H9 (cell line): ENCODE measurements at regions not wholly inside any gene's neighbourhood (a gene's known extent, or its start where the extent isn't known, plus 50 kb on each side); places are given as distances from the start of the nearest gene placed in this dataset.

Experiments used
- DNase-seq: peaks from one replicate; pipeline ENCODE4 v3.0.0-alpha.2; 2017
- H2AFZ ChIP-seq: one replicate; pipeline ENCODE4 v1.6.1; 2013; ENCODE audit warnings: mild to moderate bottlenecking, low read length, control low read depth, moderate library complexity
- H2AK5ac ChIP-seq: 2 replicates; pipeline ENCODE4 v1.6.1; 2013; ENCODE audit warnings: low read length, control low read depth, mixed read lengths; ENCODE audit not compliant: insufficient read length
- H2BK120ac ChIP-seq: one replicate; pipeline ENCODE4 v1.6.1; 2013; ENCODE audit warnings: low read depth, mild to moderate bottlenecking, low read length, control low read depth, inconsistent platforms; ENCODE audit not compliant: poor library complexity, severe bottlenecking
- H2BK12ac ChIP-seq: 2 replicates; pipeline ENCODE4 v1.6.1; 2013; ENCODE audit warnings: low read length, control low read depth, mixed read lengths, low read depth; ENCODE audit not compliant: insufficient read length
- H2BK15ac ChIP-seq: 2 replicates; pipeline ENCODE4 v1.6.1; 2013; ENCODE audit warnings: low read depth, low read length, control low read depth
- H2BK20ac ChIP-seq: one replicate; pipeline ENCODE4 v1.6.1; 2013; ENCODE audit warnings: low read depth, mild to moderate bottlenecking, low read length, control low read depth, inconsistent platforms; ENCODE audit not compliant: poor library complexity, severe bottlenecking
- H2BK5ac ChIP-seq: 2 replicates; pipeline ENCODE4 v1.6.1; 2013; ENCODE audit warnings: low read length, control low read depth, mixed read lengths; ENCODE audit not compliant: insufficient read length
- H3K14ac ChIP-seq: 2 replicates; pipeline ENCODE4 v1.6.1; 2013; ENCODE audit warnings: low read length, control low read depth; ENCODE audit not compliant: insufficient read depth
- H3K18ac ChIP-seq: 2 replicates; pipeline ENCODE4 v1.6.1; 2013; ENCODE audit warnings: low read depth, mild to moderate bottlenecking, mixed read lengths, low read length, control low read depth; ENCODE audit not compliant: insufficient read length
- H3K23ac ChIP-seq: 2 replicates; pipeline ENCODE4 v1.6.1; 2013; ENCODE audit warnings: low read length, control low read depth, mixed read lengths, low read depth; ENCODE audit not compliant: insufficient read length
- H3K23me2 ChIP-seq: 2 replicates; pipeline ENCODE4 v1.6.1; 2013; ENCODE audit warnings: low read depth, mild to moderate bottlenecking, mixed read lengths, low read length, control low read depth; ENCODE audit not compliant: insufficient read length, poor library complexity, severe bottlenecking
- H3K27ac ChIP-seq: 2 replicates; pipeline ENCODE4 v1.5.1; 2013; ENCODE audit warnings: low read length, control low read depth, mixed read lengths, low read depth; ENCODE audit not compliant: insufficient read length
- H3K27me3 ChIP-seq: 2 replicates; pipeline ENCODE4 v1.6.1; 2013; ENCODE audit warnings: low read length, control low read depth, inconsistent platforms; ENCODE audit not compliant: insufficient read depth
- H3K4ac ChIP-seq: 2 replicates; pipeline ENCODE4 v1.6.1; 2013; ENCODE audit warnings: low read depth, mild to moderate bottlenecking, control low read depth, inconsistent platforms, low read length, moderate library complexity
- H3K4me1 ChIP-seq: 2 replicates; pipeline ENCODE4 v1.6.1; 2013; ENCODE audit warnings: low read length, control low read depth, inconsistent platforms; ENCODE audit not compliant: insufficient read depth
- H3K4me2 ChIP-seq: 2 replicates; pipeline ENCODE4 v1.6.1; 2013; ENCODE audit warnings: low read length, control low read depth, mixed read lengths; ENCODE audit not compliant: insufficient read length, insufficient read depth
- H3K56ac ChIP-seq: 2 replicates; pipeline ENCODE4 v1.6.1; 2013; ENCODE audit warnings: low read depth, mild to moderate bottlenecking, mixed read lengths, low read length, control low read depth; ENCODE audit not compliant: insufficient read length
- H3K79me1 ChIP-seq: 2 replicates; pipeline ENCODE4 v1.6.1; 2013; ENCODE audit warnings: low read depth, mild to moderate bottlenecking, moderate library complexity, low read length, control low read depth, inconsistent platforms; ENCODE audit not compliant: insufficient read depth, poor library complexity, severe bottlenecking
- H3K79me2 ChIP-seq: 2 replicates; pipeline ENCODE4 v1.6.1; 2013; ENCODE audit warnings: low read length, control low read depth, inconsistent platforms; ENCODE audit not compliant: insufficient read depth
- H3K9ac ChIP-seq: 2 replicates; pipeline ENCODE4 v1.6.1; 2013; ENCODE audit warnings: low read length, control low read depth, mixed read lengths; ENCODE audit not compliant: insufficient read length; ENCODE audit errors: extremely low read depth
- H3K9me3 ChIP-seq: one replicate; pipeline ENCODE4 v1.6.1; 2013; ENCODE audit warnings: low read depth, low read length, inconsistent platforms; ENCODE audit not compliant: control insufficient read depth
- H3T11ph ChIP-seq: one replicate; pipeline ENCODE4 v1.6.1; 2013; ENCODE audit warnings: mild to moderate bottlenecking, low read length, control low read depth, inconsistent platforms
- H4K20me1 ChIP-seq: one replicate; pipeline ENCODE4 v1.6.1; 2013; ENCODE audit not compliant: control insufficient read depth, insufficient read length, insufficient read depth
- H4K5ac ChIP-seq: 2 replicates; pipeline ENCODE4 v1.6.1; 2013; ENCODE audit warnings: low read depth, mild to moderate bottlenecking, mixed read lengths, low read length, control low read depth; ENCODE audit not compliant: insufficient read length
- H4K8ac ChIP-seq: replicated peaks from 2 replicates; pipeline ENCODE4 v1.6.1; 2013; ENCODE audit warnings: low read length, control low read depth, mixed read lengths, low read depth; ENCODE audit not compliant: insufficient read length
- H4K91ac ChIP-seq: 2 replicates; pipeline ENCODE4 v1.6.1; 2013; ENCODE audit warnings: low read depth, mild to moderate bottlenecking, moderate library complexity, mixed read lengths, low read length, control low read depth; ENCODE audit not compliant: insufficient read length
- H3K27ac Mint-ChIP-seq, 3 experiments: 2 replicates in 2 of 3; 3 replicates in 1 of 3; pipeline ENCODE4 v1.8.0; 2020 to 2021; ENCODE audit warnings: mixed read lengths in 3 of 3, mild to moderate bottlenecking in 1 of 3, moderate library complexity in 1 of 3
- H3K27me3 Mint-ChIP-seq: 2 replicates; pipeline ENCODE4 v1.8.0; 2021; ENCODE audit warnings: low read depth, mild to moderate bottlenecking, moderate library complexity, mixed read lengths
- H3K36me3 Mint-ChIP-seq, 3 experiments: 2 replicates in 2 of 3; 3 replicates in 1 of 3; pipeline ENCODE4 v1.8.0; 2020 to 2021; ENCODE audit warnings: low read depth in 3 of 3, mixed read lengths in 3 of 3; ENCODE audit not compliant: insufficient read depth in 1 of 3
- H3K4me1 Mint-ChIP-seq, 2 experiments: 2 replicates each; pipeline ENCODE4 v1.8.0; 2020; ENCODE audit warnings: mixed read lengths in 2 of 2
- H3K4me3 Mint-ChIP-seq, 2 experiments: 2 replicates in 1 of 2; 3 replicates in 1 of 2; pipeline ENCODE4 v1.8.0; 2020 to 2021; ENCODE audit warnings: mild to moderate bottlenecking in 2 of 2, mixed read lengths in 2 of 2, moderate library complexity in 1 of 2
- H3K9me3 Mint-ChIP-seq, 2 experiments: 2 replicates in 1 of 2; 3 replicates in 1 of 2; pipeline ENCODE4 v1.8.0; 2020; ENCODE audit warnings: mild to moderate bottlenecking in 2 of 2, mixed read lengths in 2 of 2, moderate library complexity in 1 of 2
- WGBS: extraction: QIAGEN DNeasy Blood & Tissue Kit; methylation state at CpG from one replicate; pipeline ENCODE4 v1.1.7; 2013; ENCODE audit warnings: missing lambda C conversion rate, low lambda C conversion rate, mixed read lengths; ENCODE audit not compliant: insufficient read length; ENCODE audit errors: extremely low coverage; 5-methylcytosine and 5-hydroxymethylcytosine counted together
- TF ChIP-seq, protein P1 (sequence below): fragments of 200-600 bp; sonication (generic); conservative IDR thresholded peaks from 3 replicates; pipeline ENCODE4 v1.8.0; 2021; ENCODE audit warnings: antibody characterized with exemption, mild to moderate bottlenecking

DNA sequence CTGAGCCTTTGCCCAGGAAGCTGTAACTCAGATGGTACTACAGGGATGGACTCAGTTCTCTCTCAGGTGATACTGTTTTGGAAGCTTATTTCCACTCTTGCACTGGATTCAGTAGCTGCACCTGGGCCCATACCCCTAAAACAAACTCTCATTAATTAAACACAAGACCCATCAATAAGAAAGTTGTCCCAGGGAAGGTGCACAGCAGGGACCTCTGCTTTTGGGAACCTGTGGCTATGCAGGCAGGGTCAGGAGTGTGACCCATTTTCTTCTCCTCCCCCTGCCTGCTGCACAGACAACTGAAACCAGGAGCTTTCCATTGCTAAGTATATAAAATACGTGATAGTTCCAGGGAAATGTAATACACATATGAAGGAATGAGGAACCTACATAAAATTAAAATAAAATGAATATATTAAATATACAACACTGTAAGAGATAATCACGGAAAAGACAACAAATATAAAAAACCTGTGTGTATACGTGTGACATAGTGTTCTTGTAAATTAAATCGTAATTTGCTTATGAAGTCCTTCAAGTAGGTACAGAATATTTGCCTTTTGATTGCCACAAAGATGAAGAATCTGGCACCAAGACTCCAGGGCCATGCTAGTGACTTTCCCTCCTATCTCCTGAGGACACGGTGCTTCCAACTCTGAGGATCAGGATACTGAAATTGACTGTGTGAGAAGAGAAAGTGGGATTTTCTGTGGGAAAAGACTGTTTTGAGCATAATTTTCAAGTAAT is 101.6 kb upstream of the GOLGA6L6 start:
- Mint-ChIP-seq H3K27me3 (no peaks in the 10 kb centered on the region; the same call in 1 of the 2 replicates), H3K4me3 (no peak overlapping the region), H3K9me3 (peaks cover 4% of the 10 kb centered on the region in 2 experiments), H3K4me1 (no peaks in the 10 kb centered on the region), H3K36me3 (peaks cover 12 to 20% (median 17%) of the 10 kb centered on the region in 3 experiments; a peak in 6 of 7 replicates), H3K27ac (no peak overlapping the region)
- Histone ChIP-seq H3K23ac (no peak overlapping the region), H4K91ac (no peak overlapping the region), H2BK5ac (no peak overlapping the region), H2BK15ac (no peak overlapping the region), H3K23me2 (no peaks in the 10 kb centered on the region), H3K9ac (no peak overlapping the region), H3K4me1 (no peaks in the 10 kb centered on the region), H2BK120ac (no peak overlapping the region), H2AK5ac (no peak overlapping the region), H3K18ac (no peak overlapping the region), H3K4me2 (no peak overlapping the region), H3K79me2 (no peaks in the 10 kb centered on the region), H3K4ac (no peak overlapping the region), H3K27ac (no peak overlapping the region), H3T11ph (no peak overlapping the region), H2AFZ (no peak overlapping the region), H2BK20ac (no peak overlapping the region), H3K9me3 (peaks cover 64% of the 10 kb centered on the region), H3K14ac (no peak overlapping the region), H4K5ac (no peak overlapping the region), H4K8ac (no peak overlapping the region), H3K56ac (no peak overlapping the region), H3K27me3 (no peaks in the 10 kb centered on the region), H4K20me1 (no peaks in the 10 kb centered on the region), H3K79me1 (no peaks in the 10 kb centered on the region), H2BK12ac (no peak overlapping the region)
- no peak for DNase-seq
- TF ChIP-seq, protein P1, sequence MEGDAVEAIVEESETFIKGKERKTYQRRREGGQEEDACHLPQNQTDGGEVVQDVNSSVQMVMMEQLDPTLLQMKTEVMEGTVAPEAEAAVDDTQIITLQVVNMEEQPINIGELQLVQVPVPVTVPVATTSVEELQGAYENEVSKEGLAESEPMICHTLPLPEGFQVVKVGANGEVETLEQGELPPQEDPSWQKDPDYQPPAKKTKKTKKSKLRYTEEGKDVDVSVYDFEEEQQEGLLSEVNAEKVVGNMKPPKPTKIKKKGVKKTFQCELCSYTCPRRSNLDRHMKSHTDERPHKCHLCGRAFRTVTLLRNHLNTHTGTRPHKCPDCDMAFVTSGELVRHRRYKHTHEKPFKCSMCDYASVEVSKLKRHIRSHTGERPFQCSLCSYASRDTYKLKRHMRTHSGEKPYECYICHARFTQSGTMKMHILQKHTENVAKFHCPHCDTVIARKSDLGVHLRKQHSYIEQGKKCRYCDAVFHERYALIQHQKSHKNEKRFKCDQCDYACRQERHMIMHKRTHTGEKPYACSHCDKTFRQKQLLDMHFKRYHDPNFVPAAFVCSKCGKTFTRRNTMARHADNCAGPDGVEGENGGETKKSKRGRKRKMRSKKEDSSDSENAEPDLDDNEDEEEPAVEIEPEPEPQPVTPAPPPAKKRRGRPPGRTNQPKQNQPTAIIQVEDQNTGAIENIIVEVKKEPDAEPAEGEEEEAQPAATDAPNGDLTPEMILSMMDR: no peak
- no CpG with 5 or more reads among the region's 5 CpGs for WGBS
